ENCODE measurements at regions not wholly inside any gene's neighbourhood (a gene's known extent, or its start where the extent isn't known, plus 50 kb on each side); places are given as distances from the start of the nearest gene placed in this dataset.

DNA sequence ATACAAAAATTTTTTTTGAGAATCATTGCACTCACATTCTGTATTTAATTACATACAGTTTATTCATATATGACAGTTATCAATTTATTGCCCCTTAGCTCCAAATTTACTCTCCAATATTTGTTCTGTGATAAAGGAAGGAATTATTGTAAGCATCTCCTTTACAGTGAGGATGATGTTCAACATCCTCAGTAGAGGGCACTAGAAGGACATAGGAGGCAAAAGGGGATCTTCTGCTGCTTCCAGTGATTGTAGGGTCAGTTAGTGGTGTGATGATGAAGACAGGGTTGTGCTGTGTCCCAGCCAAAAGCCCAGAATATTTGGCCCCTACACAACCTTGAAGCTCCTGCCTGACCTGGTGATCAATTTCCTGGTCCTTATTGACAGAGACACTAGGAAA, 89.9 kb upstream of the DCBLD2 start:
- TF ChIP-seq POLR2A (IDR thresholded peaks at IDR 0.05; ENCODE audit: low read depth, low read length): no peak
- no peak for TF ChIP-seq GABPA (IDR thresholded peaks at IDR 0.05; ENCODE audit: low read depth)
- no peak for TF ChIP-seq FOXM1 (IDR thresholded peaks at IDR 0.05; ENCODE audit: low read depth, low read length)
- no peak for TF ChIP-seq POLR2AphosphoS2 (IDR thresholded peaks at IDR 0.05; ENCODE audit: low read depth, low read length)
- TF ChIP-seq, protein P1, sequence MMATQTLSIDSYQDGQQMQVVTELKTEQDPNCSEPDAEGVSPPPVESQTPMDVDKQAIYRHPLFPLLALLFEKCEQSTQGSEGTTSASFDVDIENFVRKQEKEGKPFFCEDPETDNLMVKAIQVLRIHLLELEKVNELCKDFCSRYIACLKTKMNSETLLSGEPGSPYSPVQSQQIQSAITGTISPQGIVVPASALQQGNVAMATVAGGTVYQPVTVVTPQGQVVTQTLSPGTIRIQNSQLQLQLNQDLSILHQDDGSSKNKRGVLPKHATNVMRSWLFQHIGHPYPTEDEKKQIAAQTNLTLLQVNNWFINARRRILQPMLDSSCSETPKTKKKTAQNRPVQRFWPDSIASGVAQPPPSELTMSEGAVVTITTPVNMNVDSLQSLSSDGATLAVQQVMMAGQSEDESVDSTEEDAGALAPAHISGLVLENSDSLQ (IDR thresholded peaks at IDR 0.05): no peak
- TF ChIP-seq, protein P2, sequence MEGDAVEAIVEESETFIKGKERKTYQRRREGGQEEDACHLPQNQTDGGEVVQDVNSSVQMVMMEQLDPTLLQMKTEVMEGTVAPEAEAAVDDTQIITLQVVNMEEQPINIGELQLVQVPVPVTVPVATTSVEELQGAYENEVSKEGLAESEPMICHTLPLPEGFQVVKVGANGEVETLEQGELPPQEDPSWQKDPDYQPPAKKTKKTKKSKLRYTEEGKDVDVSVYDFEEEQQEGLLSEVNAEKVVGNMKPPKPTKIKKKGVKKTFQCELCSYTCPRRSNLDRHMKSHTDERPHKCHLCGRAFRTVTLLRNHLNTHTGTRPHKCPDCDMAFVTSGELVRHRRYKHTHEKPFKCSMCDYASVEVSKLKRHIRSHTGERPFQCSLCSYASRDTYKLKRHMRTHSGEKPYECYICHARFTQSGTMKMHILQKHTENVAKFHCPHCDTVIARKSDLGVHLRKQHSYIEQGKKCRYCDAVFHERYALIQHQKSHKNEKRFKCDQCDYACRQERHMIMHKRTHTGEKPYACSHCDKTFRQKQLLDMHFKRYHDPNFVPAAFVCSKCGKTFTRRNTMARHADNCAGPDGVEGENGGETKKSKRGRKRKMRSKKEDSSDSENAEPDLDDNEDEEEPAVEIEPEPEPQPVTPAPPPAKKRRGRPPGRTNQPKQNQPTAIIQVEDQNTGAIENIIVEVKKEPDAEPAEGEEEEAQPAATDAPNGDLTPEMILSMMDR (IDR thresholded peaks at IDR 0.05 in 2 of 3, conservative IDR thresholded peaks at IDR 0.05 in 1 of 3; ENCODE audit: control insufficient read depth in 2 of 3, extremely low read depth in 1 of 3, insufficient read depth in 1 of 3, low read depth in 3 of 3, low read length in 3 of 3): peak; percentile 10 to 39 (median 16); a peak in 3 of 6 replicates
- TF ChIP-seq, protein P3, sequence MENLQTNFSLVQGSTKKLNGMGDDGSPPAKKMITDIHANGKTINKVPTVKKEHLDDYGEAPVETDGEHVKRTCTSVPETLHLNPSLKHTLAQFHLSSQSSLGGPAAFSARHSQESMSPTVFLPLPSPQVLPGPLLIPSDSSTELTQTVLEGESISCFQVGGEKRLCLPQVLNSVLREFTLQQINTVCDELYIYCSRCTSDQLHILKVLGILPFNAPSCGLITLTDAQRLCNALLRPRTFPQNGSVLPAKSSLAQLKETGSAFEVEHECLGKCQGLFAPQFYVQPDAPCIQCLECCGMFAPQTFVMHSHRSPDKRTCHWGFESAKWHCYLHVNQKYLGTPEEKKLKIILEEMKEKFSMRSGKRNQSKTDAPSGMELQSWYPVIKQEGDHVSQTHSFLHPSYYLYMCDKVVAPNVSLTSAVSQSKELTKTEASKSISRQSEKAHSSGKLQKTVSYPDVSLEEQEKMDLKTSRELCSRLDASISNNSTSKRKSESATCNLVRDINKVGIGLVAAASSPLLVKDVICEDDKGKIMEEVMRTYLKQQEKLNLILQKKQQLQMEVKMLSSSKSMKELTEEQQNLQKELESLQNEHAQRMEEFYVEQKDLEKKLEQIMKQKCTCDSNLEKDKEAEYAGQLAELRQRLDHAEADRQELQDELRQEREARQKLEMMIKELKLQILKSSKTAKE (IDR thresholded peaks at IDR 0.05; ENCODE audit: low read depth, poor library complexity, severe bottlenecking): no peak
- no peak for TF ChIP-seq POLR2AphosphoS5 (IDR thresholded peaks at IDR 0.05; ENCODE audit: low read length)
- no peak for TF ChIP-seq CBX3 (IDR thresholded peaks at IDR 0.05; ENCODE audit: borderline replicate concordance, low read depth)
- TF ChIP-seq, protein P4, sequence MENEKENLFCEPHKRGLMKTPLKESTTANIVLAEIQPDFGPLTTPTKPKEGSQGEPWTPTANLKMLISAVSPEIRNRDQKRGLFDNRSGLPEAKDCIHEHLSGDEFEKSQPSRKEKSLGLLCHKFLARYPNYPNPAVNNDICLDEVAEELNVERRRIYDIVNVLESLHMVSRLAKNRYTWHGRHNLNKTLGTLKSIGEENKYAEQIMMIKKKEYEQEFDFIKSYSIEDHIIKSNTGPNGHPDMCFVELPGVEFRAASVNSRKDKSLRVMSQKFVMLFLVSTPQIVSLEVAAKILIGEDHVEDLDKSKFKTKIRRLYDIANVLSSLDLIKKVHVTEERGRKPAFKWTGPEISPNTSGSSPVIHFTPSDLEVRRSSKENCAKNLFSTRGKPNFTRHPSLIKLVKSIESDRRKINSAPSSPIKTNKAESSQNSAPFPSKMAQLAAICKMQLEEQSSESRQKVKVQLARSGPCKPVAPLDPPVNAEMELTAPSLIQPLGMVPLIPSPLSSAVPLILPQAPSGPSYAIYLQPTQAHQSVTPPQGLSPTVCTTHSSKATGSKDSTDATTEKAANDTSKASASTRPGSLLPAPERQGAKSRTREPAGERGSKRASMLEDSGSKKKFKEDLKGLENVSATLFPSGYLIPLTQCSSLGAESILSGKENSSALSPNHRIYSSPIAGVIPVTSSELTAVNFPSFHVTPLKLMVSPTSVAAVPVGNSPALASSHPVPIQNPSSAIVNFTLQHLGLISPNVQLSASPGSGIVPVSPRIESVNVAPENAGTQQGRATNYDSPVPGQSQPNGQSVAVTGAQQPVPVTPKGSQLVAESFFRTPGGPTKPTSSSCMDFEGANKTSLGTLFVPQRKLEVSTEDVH (IDR thresholded peaks at IDR 0.05; ENCODE audit: low read depth, partially characterized antibody): no peak
- TF ChIP-seq RFX5 (IDR thresholded peaks at IDR 0.05; ENCODE audit: low read depth, low read length): no peak
- TF ChIP-seq, protein P5, sequence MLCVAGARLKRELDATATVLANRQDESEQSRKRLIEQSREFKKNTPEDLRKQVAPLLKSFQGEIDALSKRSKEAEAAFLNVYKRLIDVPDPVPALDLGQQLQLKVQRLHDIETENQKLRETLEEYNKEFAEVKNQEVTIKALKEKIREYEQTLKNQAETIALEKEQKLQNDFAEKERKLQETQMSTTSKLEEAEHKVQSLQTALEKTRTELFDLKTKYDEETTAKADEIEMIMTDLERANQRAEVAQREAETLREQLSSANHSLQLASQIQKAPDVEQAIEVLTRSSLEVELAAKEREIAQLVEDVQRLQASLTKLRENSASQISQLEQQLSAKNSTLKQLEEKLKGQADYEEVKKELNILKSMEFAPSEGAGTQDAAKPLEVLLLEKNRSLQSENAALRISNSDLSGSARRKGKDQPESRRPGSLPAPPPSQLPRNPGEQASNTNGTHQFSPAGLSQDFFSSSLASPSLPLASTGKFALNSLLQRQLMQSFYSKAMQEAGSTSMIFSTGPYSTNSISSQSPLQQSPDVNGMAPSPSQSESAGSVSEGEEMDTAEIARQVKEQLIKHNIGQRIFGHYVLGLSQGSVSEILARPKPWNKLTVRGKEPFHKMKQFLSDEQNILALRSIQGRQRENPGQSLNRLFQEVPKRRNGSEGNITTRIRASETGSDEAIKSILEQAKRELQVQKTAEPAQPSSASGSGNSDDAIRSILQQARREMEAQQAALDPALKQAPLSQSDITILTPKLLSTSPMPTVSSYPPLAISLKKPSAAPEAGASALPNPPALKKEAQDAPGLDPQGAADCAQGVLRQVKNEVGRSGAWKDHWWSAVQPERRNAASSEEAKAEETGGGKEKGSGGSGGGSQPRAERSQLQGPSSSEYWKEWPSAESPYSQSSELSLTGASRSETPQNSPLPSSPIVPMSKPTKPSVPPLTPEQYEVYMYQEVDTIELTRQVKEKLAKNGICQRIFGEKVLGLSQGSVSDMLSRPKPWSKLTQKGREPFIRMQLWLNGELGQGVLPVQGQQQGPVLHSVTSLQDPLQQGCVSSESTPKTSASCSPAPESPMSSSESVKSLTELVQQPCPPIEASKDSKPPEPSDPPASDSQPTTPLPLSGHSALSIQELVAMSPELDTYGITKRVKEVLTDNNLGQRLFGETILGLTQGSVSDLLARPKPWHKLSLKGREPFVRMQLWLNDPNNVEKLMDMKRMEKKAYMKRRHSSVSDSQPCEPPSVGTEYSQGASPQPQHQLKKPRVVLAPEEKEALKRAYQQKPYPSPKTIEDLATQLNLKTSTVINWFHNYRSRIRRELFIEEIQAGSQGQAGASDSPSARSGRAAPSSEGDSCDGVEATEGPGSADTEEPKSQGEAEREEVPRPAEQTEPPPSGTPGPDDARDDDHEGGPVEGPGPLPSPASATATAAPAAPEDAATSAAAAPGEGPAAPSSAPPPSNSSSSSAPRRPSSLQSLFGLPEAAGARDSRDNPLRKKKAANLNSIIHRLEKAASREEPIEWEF (IDR thresholded peaks at IDR 0.05; ENCODE audit: insufficient replicate concordance, low read depth, low read length): no peak
- TF ChIP-seq LARP7 (IDR thresholded peaks at IDR 0.05): no peak
